ENCODE measurements at regions not wholly inside any gene's neighbourhood (a gene's known extent, or its start where the extent isn't known, plus 50 kb on each side); places are given as distances from the start of the nearest gene placed in this dataset.
"Not testable (repeated sequence)": the region's sequence is repeated elsewhere in the genome, so short reads cannot be mapped to it uniquely, and the experiment has no call there.

- no peak for TF ChIP-seq CTCF (IDR thresholded peaks at IDR 0.05; ENCODE audit: unreplicated experiment)
- no TSS peak for BruUV-seq (replicated peaks)
- Mint-ChIP-seq H3K27ac (ENCODE audit: unreplicated experiment) (no peak overlapping the region), H3K4me3 (ENCODE audit: low read depth, unreplicated experiment) (no peak overlapping the region), H3K4me1 (ENCODE audit: low read depth, unreplicated experiment) (no peaks in the 10 kb centered on the region), H3K27me3 (ENCODE audit: unreplicated experiment) (no peaks in the 10 kb centered on the region), H3K9me3 (ENCODE audit: low read depth, unreplicated experiment) (peaks cover 15% of the 10 kb centered on the region), H3K36me3 (ENCODE audit: insufficient read depth, unreplicated experiment) (no peaks in the 10 kb centered on the region)
- CTCF ChIA-PET, result no interaction called here
- intact Hi-C loops (cut with micrococcal nuclease; ENCODE audit: unreplicated experiment), result no loop called here
- no peak for DNase-seq
These were observed 275.9 kb upstream of the CCNG1 start for GRCh38 chr5:163161512-163161911.

GRCh38 chr5:163162645-163163044 lies 274.8 kb upstream of the CCNG1 start:
- Mint-ChIP-seq H3K27me3 (ENCODE audit: unreplicated experiment) (no peaks in the 10 kb centered on the region), H3K9me3 (ENCODE audit: low read depth, unreplicated experiment) (peaks cover 5% of the 10 kb centered on the region), H3K36me3 (ENCODE audit: insufficient read depth, unreplicated experiment) (no peaks in the 10 kb centered on the region), H3K4me3 (ENCODE audit: low read depth, unreplicated experiment) (no peak overlapping the region), H3K27ac (ENCODE audit: unreplicated experiment) (no peak overlapping the region), H3K4me1 (ENCODE audit: low read depth, unreplicated experiment) (no peaks in the 10 kb centered on the region)
- CTCF ChIA-PET, result no interaction called here
- BruUV-seq (replicated peaks), result no TSS peak
- DNase-seq, result no peak
- intact Hi-C loops (cut with micrococcal nuclease; ENCODE audit: unreplicated experiment), result no loop called here
- no peak for TF ChIP-seq CTCF (IDR thresholded peaks at IDR 0.05; ENCODE audit: unreplicated experiment)

- TF ChIP-seq CTCF (IDR thresholded peaks at IDR 0.05; ENCODE audit: unreplicated experiment), result no peak
- no TSS peak for BruUV-seq (replicated peaks)
- Mint-ChIP-seq H3K4me3 (ENCODE audit: low read depth, unreplicated experiment) (no peak overlapping the region), H3K27ac (ENCODE audit: unreplicated experiment) (no peak overlapping the region), H3K9me3 (ENCODE audit: low read depth, unreplicated experiment) (peaks cover 8% of the 10 kb centered on the region), H3K4me1 (ENCODE audit: low read depth, unreplicated experiment) (no peaks in the 10 kb centered on the region), H3K36me3 (ENCODE audit: insufficient read depth, unreplicated experiment) (no peaks in the 10 kb centered on the region), H3K27me3 (ENCODE audit: unreplicated experiment) (no peaks in the 10 kb centered on the region)
- CTCF ChIA-PET, result no interaction called here
- intact Hi-C loops (cut with micrococcal nuclease; ENCODE audit: unreplicated experiment), result no loop called here
- DNase-seq, result no peak
These were observed 273.5 kb upstream of the CCNG1 start for GRCh38 chr5:163163858-163164257.

- H3K4me3 Mint-ChIP-seq (ENCODE audit: low read depth, unreplicated experiment), result no peak overlapping the region
- intact Hi-C loops (cut with micrococcal nuclease; ENCODE audit: unreplicated experiment), result no loop called here
- H3K27ac Mint-ChIP-seq (ENCODE audit: unreplicated experiment), result no peak overlapping the region
- H3K9me3 Mint-ChIP-seq (ENCODE audit: low read depth, unreplicated experiment), result peaks cover 8% of the 10 kb centered on the region
- H3K36me3 Mint-ChIP-seq (ENCODE audit: insufficient read depth, unreplicated experiment), result no peaks in the 10 kb centered on the region
- BruUV-seq (replicated peaks), result no TSS peak
- H3K27me3 Mint-ChIP-seq (ENCODE audit: unreplicated experiment), result no peaks in the 10 kb centered on the region
- TF ChIP-seq CTCF (IDR thresholded peaks at IDR 0.05; ENCODE audit: unreplicated experiment), result no peak
- CTCF ChIA-PET, result no interaction called here
- no peak for DNase-seq
- no peaks in the 10 kb centered on the region for H3K4me1 Mint-ChIP-seq (ENCODE audit: low read depth, unreplicated experiment)
These were observed 272.1 kb upstream of the CCNG1 start for GRCh38 chr5:163165277-163165676.

GRCh38 chr5:163170161-163170560 lies 267.2 kb upstream of the CCNG1 start:
- H3K27ac Mint-ChIP-seq (ENCODE audit: unreplicated experiment); BruUV-seq (replicated peaks); CTCF ChIA-PET; DNase-seq; H3K4me1 Mint-ChIP-seq (ENCODE audit: low read depth, unreplicated experiment); H3K27me3 Mint-ChIP-seq (ENCODE audit: unreplicated experiment); H3K36me3 Mint-ChIP-seq (ENCODE audit: insufficient read depth, unreplicated experiment); intact Hi-C loops (cut with micrococcal nuclease; ENCODE audit: unreplicated experiment); H3K4me3 Mint-ChIP-seq (ENCODE audit: low read depth, unreplicated experiment): not testable (repeated sequence)
- H3K9me3 Mint-ChIP-seq (ENCODE audit: low read depth, unreplicated experiment), result peaks cover 16% of the 10 kb centered on the region

Measured in Calu3 (cell line).